Lower lobe of right lung (tissue), 2 donors: ENCODE measurements at regions not wholly inside any gene's neighbourhood (a gene's known extent, or its start where the extent isn't known, plus 50 kb on each side); places are given as distances from the start of the nearest gene placed in this dataset. TPM values are rescaled to one million over a fixed set of nuclear protein-coding genes. Genes with fewer than 3 reads are reported as not detected.

Experiments
- ATAC-seq, 2 donors: fragments of 200-7000 bp; cut with Tn5 transposase; one replicate each; pipeline ENCODE4 v1.9.1; 2020 to 2022; ENCODE audit warnings: mild to moderate bottlenecking in 2 of 2, moderate library complexity in 2 of 2
- DNase-seq: peaks from one replicate; pipeline ENCODE4 v3.0.0-alpha.2; 2020
- H3K27ac ChIP-seq: fragments of 200-600 bp; one replicate; pipeline ENCODE4 v1.8.0; 2022
- H3K27me3 ChIP-seq: fragments of 200-600 bp; one replicate; pipeline ENCODE4 v1.8.0; 2022; ENCODE audit warnings: low read depth
- H3K36me3 ChIP-seq: fragments of 200-600 bp; one replicate; pipeline ENCODE4 v1.8.0; 2022; ENCODE audit warnings: mild to moderate bottlenecking
- H3K4me1 ChIP-seq: fragments of 200-600 bp; one replicate; pipeline ENCODE4 v1.8.0; 2022
- H3K4me3 ChIP-seq: fragments of 200-600 bp; one replicate; pipeline ENCODE4 v1.8.0; 2022; ENCODE audit warnings: mild to moderate bottlenecking
- H3K9me3 ChIP-seq: fragments of 200-600 bp; one replicate; pipeline ENCODE4 v1.8.0; 2022
- intact Hi-C: fragments of 100-400 bp; cut with DNase I; formaldehyde crosslinking; loops from one replicate; pipeline ENCODE4 v1.11.0; 2022
- microRNA-seq: library from miRNA; unstranded; fragments of <30 nt; microRNA quantifications from one replicate; pipeline ENCODE4 v1.2.0, GENCODE V29; 2020; ENCODE audit warnings: borderline number of aligned reads
- TF ChIP-seq, protein P1 (sequence below): fragments of 200-600 bp; IDR thresholded peaks from one replicate; pipeline ENCODE4 v1.8.0; 2022; ENCODE audit warnings: antibody characterized with exemption, mild to moderate bottlenecking
- donor health status: DM: no; HTN: yes; CAD: no; lungs with severe emphysema.

DNA sequence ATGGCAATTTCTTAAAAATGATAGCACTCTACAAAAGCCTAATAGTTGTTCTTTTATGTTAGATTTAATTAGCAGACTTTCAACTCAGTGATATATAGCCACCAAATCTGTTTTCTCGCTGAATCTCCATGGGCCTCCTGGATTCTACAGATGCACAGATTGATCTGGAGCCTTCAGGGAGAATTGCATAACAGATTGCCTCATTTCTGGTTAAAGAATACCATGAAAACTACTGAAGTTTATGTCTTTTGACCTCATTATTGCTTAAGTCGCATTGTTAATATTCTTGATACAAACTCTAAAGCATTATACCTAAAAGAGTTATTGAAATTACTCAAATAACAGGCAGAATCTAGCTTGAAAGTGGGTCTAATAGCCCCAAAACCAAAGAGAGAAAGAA is 53.7 kb upstream of the PRR20A start:
- ATAC-seq = no peak
- no peak overlapping the region for H3K4me3 ChIP-seq
- H3K27me3 ChIP-seq = no peaks in the 10 kb centered on the region
- TF ChIP-seq, protein P1, sequence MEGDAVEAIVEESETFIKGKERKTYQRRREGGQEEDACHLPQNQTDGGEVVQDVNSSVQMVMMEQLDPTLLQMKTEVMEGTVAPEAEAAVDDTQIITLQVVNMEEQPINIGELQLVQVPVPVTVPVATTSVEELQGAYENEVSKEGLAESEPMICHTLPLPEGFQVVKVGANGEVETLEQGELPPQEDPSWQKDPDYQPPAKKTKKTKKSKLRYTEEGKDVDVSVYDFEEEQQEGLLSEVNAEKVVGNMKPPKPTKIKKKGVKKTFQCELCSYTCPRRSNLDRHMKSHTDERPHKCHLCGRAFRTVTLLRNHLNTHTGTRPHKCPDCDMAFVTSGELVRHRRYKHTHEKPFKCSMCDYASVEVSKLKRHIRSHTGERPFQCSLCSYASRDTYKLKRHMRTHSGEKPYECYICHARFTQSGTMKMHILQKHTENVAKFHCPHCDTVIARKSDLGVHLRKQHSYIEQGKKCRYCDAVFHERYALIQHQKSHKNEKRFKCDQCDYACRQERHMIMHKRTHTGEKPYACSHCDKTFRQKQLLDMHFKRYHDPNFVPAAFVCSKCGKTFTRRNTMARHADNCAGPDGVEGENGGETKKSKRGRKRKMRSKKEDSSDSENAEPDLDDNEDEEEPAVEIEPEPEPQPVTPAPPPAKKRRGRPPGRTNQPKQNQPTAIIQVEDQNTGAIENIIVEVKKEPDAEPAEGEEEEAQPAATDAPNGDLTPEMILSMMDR = no peak
- H3K4me1 ChIP-seq = no peaks in the 10 kb centered on the region
- intact Hi-C loops = no loop called here
- H3K9me3 ChIP-seq = no peaks in the 10 kb centered on the region
- no peaks in the 10 kb centered on the region for H3K36me3 ChIP-seq
- H3K27ac ChIP-seq = no peak overlapping the region
- DNase-seq = no peak

Small RNA genes in the stretch of these regions (microRNA-seq; reads per million reads assigned to microRNA genes)
- gene MIR1297 = not detected
- not detected for gene MIR5007
